ENCODE measurements at regions not wholly inside any gene's neighbourhood (a gene's known extent, or its start where the extent isn't known, plus 50 kb on each side); places are given as distances from the start of the nearest gene placed in this dataset.

DNA sequence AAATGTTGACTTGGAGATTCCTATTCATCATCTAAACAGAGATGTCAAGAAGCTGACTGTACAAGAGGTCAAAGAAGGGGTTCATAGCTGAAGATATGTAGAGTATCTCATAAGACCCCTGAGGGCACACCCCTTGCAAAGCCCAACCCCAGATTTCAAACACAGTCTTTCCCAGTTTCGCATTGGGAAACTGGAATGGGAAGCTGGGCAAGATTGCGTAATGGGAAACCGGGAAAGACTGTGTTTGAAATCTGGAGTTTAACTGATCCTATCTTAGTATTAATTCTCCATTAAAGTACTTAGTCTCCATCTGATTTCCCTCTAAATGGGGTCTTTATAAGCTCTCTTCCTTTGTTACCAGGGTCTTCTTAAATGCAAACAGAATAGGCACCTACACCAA is 99.5 kb downstream of the FAM76B start:
- no peak overlapping the region for H2AFZ ChIP-seq (ENCODE audit: low read depth, low read length)
- no peak overlapping the region for H3K27ac ChIP-seq (ENCODE audit: low read length)
- H3K27me3 ChIP-seq (ENCODE audit: low read depth, low read length) = no peaks in the 10 kb centered on the region
- no peak overlapping the region for H3K4me3 ChIP-seq (ENCODE audit: low read length)
- H3K4me2 ChIP-seq (ENCODE audit: low read length) = no peak overlapping the region
- no peak overlapping the region for H3K9ac ChIP-seq (ENCODE audit: low read length)
- peaks cover 10% of the 10 kb centered on the region for H3K4me1 ChIP-seq (ENCODE audit: low read length)
- H3K9me3 ChIP-seq (ENCODE audit: insufficient read depth, low read length) = no peaks in the 10 kb centered on the region
- no peaks in the 10 kb centered on the region for H4K20me1 ChIP-seq (ENCODE audit: insufficient read depth, low read length)
- no peaks in the 10 kb centered on the region for H3K79me2 ChIP-seq (ENCODE audit: low read length)
- no peaks in the 10 kb centered on the region for H3K36me3 ChIP-seq (replicated peaks; ENCODE audit: low read depth, low read length)
- TF ChIP-seq CTCF (IDR thresholded peaks at IDR 0.05; ENCODE audit: low read depth, low read length) (no peak), EZH2phosphoT487 (IDR thresholded peaks at IDR 0.05; ENCODE audit: low read depth) (no peak)

DNA sequence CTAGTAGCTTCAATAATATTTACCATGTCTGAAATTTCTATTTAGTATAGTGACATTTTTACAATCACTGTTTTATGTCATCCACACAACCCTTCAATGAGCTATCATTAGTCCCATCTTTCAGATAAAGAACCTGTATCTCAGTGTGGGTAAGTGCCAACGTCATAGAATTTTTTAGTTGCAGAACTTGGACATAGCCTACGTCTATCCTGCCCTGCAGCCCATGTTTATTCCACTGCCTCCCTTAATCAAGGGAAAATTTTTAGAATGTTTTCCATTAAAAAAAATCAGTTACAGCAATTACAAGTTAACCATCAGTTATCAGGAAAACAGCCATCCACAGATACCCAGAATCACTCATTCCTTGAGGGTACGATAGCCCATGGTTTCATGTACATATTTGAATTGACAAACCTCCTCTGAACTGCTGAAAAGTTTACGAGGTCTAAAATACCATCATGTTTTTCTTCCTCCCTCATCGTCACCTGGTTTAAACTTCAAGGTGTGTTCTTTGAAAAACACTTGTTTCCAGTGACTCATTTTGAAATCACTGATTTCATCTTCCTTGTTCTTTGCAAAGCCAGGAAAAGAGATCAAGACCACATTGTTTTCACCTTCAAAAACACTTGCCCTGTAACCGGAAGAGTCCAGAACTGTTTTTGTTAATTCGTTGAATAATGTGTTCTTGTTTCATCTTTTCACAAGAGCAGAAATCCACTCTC is 100.9 kb downstream of the FAM76B start:
- H2AFZ ChIP-seq (ENCODE audit: low read depth, low read length) = peak overlapping the region; percentile 46; the same call in 1 of the 2 replicates
- no peak overlapping the region for H3K4me3 ChIP-seq (ENCODE audit: low read length)
- no peaks in the 10 kb centered on the region for H3K36me3 ChIP-seq (replicated peaks; ENCODE audit: low read depth, low read length)
- no peak overlapping the region for H3K9ac ChIP-seq (ENCODE audit: low read length)
- no peaks in the 10 kb centered on the region for H4K20me1 ChIP-seq (ENCODE audit: insufficient read depth, low read length)
- peak overlapping the region; percentile 41 for H3K4me2 ChIP-seq (ENCODE audit: low read length)
- no peak overlapping the region for H3K27ac ChIP-seq (ENCODE audit: low read length)
- TF ChIP-seq EZH2phosphoT487 (IDR thresholded peaks at IDR 0.05; ENCODE audit: low read depth) (no peak), CTCF (IDR thresholded peaks at IDR 0.05; ENCODE audit: low read depth, low read length) (no peak)
- no peaks in the 10 kb centered on the region for H3K79me2 ChIP-seq (ENCODE audit: low read length)
- H3K9me3 ChIP-seq (ENCODE audit: insufficient read depth, low read length) = no peaks in the 10 kb centered on the region
- H3K4me1 ChIP-seq (ENCODE audit: low read length) = peaks cover 10% of the 10 kb centered on the region
- H3K27me3 ChIP-seq (ENCODE audit: low read depth, low read length) = no peaks in the 10 kb centered on the region

- no peak for TF ChIP-seq CTCF (IDR thresholded peaks at IDR 0.05; ENCODE audit: low read depth, low read length)
- no peak for TF ChIP-seq EZH2phosphoT487 (IDR thresholded peaks at IDR 0.05; ENCODE audit: low read depth)
- no peaks in the 10 kb centered on the region for H3K27me3 ChIP-seq (ENCODE audit: low read depth, low read length)
- H3K4me3 ChIP-seq (ENCODE audit: low read length) = no peak overlapping the region
- H3K27ac ChIP-seq (ENCODE audit: low read length) = no peak overlapping the region
- H3K9ac ChIP-seq (ENCODE audit: low read length) = no peak overlapping the region
- no peak overlapping the region for H3K4me2 ChIP-seq (ENCODE audit: low read length)
- no peaks in the 10 kb centered on the region for H3K36me3 ChIP-seq (replicated peaks; ENCODE audit: low read depth, low read length)
- no peaks in the 10 kb centered on the region for H4K20me1 ChIP-seq (ENCODE audit: insufficient read depth, low read length)
- H2AFZ ChIP-seq (ENCODE audit: low read depth, low read length) = no peak overlapping the region
- peaks cover 10% of the 10 kb centered on the region for H3K4me1 ChIP-seq (ENCODE audit: low read length)
- no peaks in the 10 kb centered on the region for H3K9me3 ChIP-seq (ENCODE audit: insufficient read depth, low read length)
- no peaks in the 10 kb centered on the region for H3K79me2 ChIP-seq (ENCODE audit: low read length)
These were observed 101.6 kb downstream of the FAM76B start for GRCh38 chr11:95688015-95688414.

- H3K4me3 ChIP-seq (ENCODE audit: low read length) = no peak overlapping the region
- TF ChIP-seq CTCF (IDR thresholded peaks at IDR 0.05; ENCODE audit: low read depth, low read length) (no peak), EZH2phosphoT487 (IDR thresholded peaks at IDR 0.05; ENCODE audit: low read depth) (no peak)
- H3K79me2 ChIP-seq (ENCODE audit: low read length) = no peaks in the 10 kb centered on the region
- no peaks in the 10 kb centered on the region for H3K9me3 ChIP-seq (ENCODE audit: insufficient read depth, low read length)
- H3K27ac ChIP-seq (ENCODE audit: low read length) = no peak overlapping the region
- H4K20me1 ChIP-seq (ENCODE audit: insufficient read depth, low read length) = no peaks in the 10 kb centered on the region
- H3K9ac ChIP-seq (ENCODE audit: low read length) = no peak overlapping the region
- no peak overlapping the region for H3K4me2 ChIP-seq (ENCODE audit: low read length)
- no peaks in the 10 kb centered on the region for H3K27me3 ChIP-seq (ENCODE audit: low read depth, low read length)
- H3K36me3 ChIP-seq (replicated peaks; ENCODE audit: low read depth, low read length) = no peaks in the 10 kb centered on the region
- peaks cover 10% of the 10 kb centered on the region for H3K4me1 ChIP-seq (ENCODE audit: low read length)
- H2AFZ ChIP-seq (ENCODE audit: low read depth, low read length) = no peak overlapping the region
These were observed 103.3 kb downstream of the FAM76B start for GRCh38 chr11:95686265-95686664.

Measured in OCI-LY3 (cell line).